Dermis microvascular lymphatic vessel endothelial cell (primary cell): ENCODE measurements at regions not wholly inside any gene's neighbourhood (a gene's known extent, or its start where the extent isn't known, plus 50 kb on each side); places are given as distances from the start of the nearest gene placed in this dataset.

Experiments
- DNase-seq, 2 donors: peaks; one replicate each; pipeline versions ENCODE4 v3.0.0 to v3.0.0-alpha.2; 2010; ENCODE audit warnings: low read depth in 2 of 2

GRCh38 chr14:26849514-26849913 lies 251.7 kb upstream of the NOVA1 start:
- DNase-seq, result no peak

- no peak for DNase-seq
These were observed 254.0 kb upstream of the NOVA1 start for GRCh38 chr14:26851793-26852192.

GRCh38 chr14:26855077-26855753 lies 257.4 kb upstream of the NOVA1 start:
- no peak for DNase-seq

GRCh38 chr14:26856876-26857518 lies 259.2 kb upstream of the NOVA1 start:
- DNase-seq, result no peak

GRCh38 chr14:26859483-26859882 lies 261.6 kb upstream of the NOVA1 start:
- DNase-seq, result no peak

- DNase-seq, result no peak
These were observed 262.3 kb upstream of the NOVA1 start for GRCh38 chr14:26860111-26860510.

- no peak for DNase-seq
These were observed 265.9 kb upstream of the NOVA1 start for GRCh38 chr14:26863736-26864135.

GRCh38 chr14:26866721-26867120 lies 268.9 kb upstream of the NOVA1 start:
- no peak for DNase-seq

GRCh38 chr14:26867171-26867757 lies 269.4 kb upstream of the NOVA1 start:
- DNase-seq, result no peak

GRCh38 chr14:26870096-26870495 lies 272.3 kb upstream of the NOVA1 start:
- DNase-seq, result no peak

- no peak for DNase-seq
These were observed 273.1 kb upstream of the NOVA1 start for GRCh38 chr14:26870722-26871617.

- DNase-seq, result no peak
These were observed 274.9 kb upstream of the NOVA1 start for GRCh38 chr14:26872515-26873361.

GRCh38 chr14:26873362-26873960 lies 275.6 kb upstream of the NOVA1 start:
- DNase-seq, result no peak

GRCh38 chr14:26887847-26888246 lies 290.0 kb upstream of the NOVA1 start:
- no peak for DNase-seq

- no peak for DNase-seq
These were observed 290.8 kb upstream of the NOVA1 start for GRCh38 chr14:26888592-26888991.

- DNase-seq, result no peak
These were observed 298.6 kb upstream of the NOVA1 start for GRCh38 chr14:26896447-26896846.

- DNase-seq, result no peak
These were observed 299.4 kb upstream of the NOVA1 start for GRCh38 chr14:26897196-26897595.

- DNase-seq, result no peak
These were observed 307.4 kb upstream of the NOVA1 start for GRCh38 chr14:26905229-26905628.

- DNase-seq, result no peak
These were observed 316.0 kb upstream of the NOVA1 start for GRCh38 chr14:26913786-26914185.

- no peak for DNase-seq
These were observed 319.3 kb upstream of the NOVA1 start for GRCh38 chr14:26917086-26917485.
